Endothelial cell of umbilical vein (primary cell): ENCODE measurements at regions not wholly inside any gene's neighbourhood (a gene's known extent, or its start where the extent isn't known, plus 50 kb on each side); places are given as distances from the start of the nearest gene placed in this dataset.

Experiments
- BruUV-seq: library from RNA; stranded (reverse); fragments of 400-500 nt; replicated peaks from 2 replicates; lab custom pipeline; 2021; lab: Mats Ljungman, UMichigan
- CTCF ChIA-PET: fragments of 300-600, 350-600 bp; sonication (Branson Sonifier 250); formaldehyde crosslinking; loops from one replicate; lab custom pipeline; 2021; ENCODE audit warnings: antibody characterized with exemption, inconsistent platforms; lab: Charles Lee
- POLR2A ChIA-PET: fragments of 300-600, 350-600 bp; sonication (Branson Sonifier 250); formaldehyde crosslinking; loops from one replicate; lab custom pipeline; 2021; ENCODE audit warnings: antibody characterized with exemption, inconsistent platforms; lab: Charles Lee
- DNase-seq: peaks from one replicate; pipeline ENCODE4 v3.0.0-alpha.2; 2011; ENCODE audit warnings: low read depth, low spot score
- FAIRE-seq: peaks from 2 replicates; lab custom pipeline; 2011; peaks lifted over from hg19 to GRCh38; lab: Jason Lieb, UNC
- H2AFZ ChIP-seq: 2 replicates; pipeline ENCODE4 v1.6.0; 2012; ENCODE audit warnings: low read depth, low read length, control low read depth, inconsistent platforms
- H3K27ac ChIP-seq: 2 replicates; pipeline ENCODE4 v1.5.1; 2011; ENCODE audit warnings: low read depth, mild to moderate bottlenecking, control low read depth, low read length, moderate library complexity; ENCODE audit not compliant: insufficient read depth
- H3K27me3 ChIP-seq, 2 experiments: 2 replicates each; pipeline versions ENCODE4 v1.6.0 to v1.6.1; 2011; ENCODE audit warnings: low read length in 2 of 2, mixed read lengths in 1 of 2; ENCODE audit not compliant: control insufficient read depth in 2 of 2, insufficient read depth in 2 of 2
- H3K36me3 ChIP-seq, 2 experiments: 2 replicates in 1 of 2; 3 replicates in 1 of 2; pipeline ENCODE4 v1.5.1; 2011; ENCODE audit warnings: low read length in 2 of 2, mild to moderate bottlenecking in 1 of 2, moderate library complexity in 1 of 2; ENCODE audit not compliant: control insufficient read depth in 2 of 2, insufficient read depth in 2 of 2; ENCODE audit errors: extremely low read depth in 1 of 2
- H3K4me1 ChIP-seq: 3 replicates; pipeline ENCODE4 v1.5.1; 2011; ENCODE audit warnings: mild to moderate bottlenecking, low read length; ENCODE audit not compliant: control insufficient read depth, insufficient read depth; ENCODE audit errors: extremely low read depth
- H3K4me2 ChIP-seq: 2 replicates; pipeline ENCODE4 v1.6.1; 2011; ENCODE audit warnings: low read length, control low read depth, mixed read lengths; ENCODE audit not compliant: insufficient read depth
- H3K4me3 ChIP-seq, 3 experiments: fragments of 200-600 bp in 1 of 3; sonication (generic), shearing (Covaris generic) in 1 of 3; replicated peaks in 1 of 3; 2 replicates each; pipeline ENCODE4 v1.5.1; 2011 to 2016; ENCODE audit warnings: control low read depth in 3 of 3, low read length in 3 of 3, mild to moderate bottlenecking in 2 of 3, inconsistent platforms in 1 of 3, low read depth in 1 of 3, moderate library complexity in 1 of 3; ENCODE audit not compliant: insufficient read depth in 1 of 3
- H3K79me2 ChIP-seq: 2 replicates; pipeline ENCODE4 v1.6.0; 2012; ENCODE audit warnings: low read length, inconsistent platforms; ENCODE audit not compliant: control insufficient read depth, insufficient read depth
- H3K9ac ChIP-seq: replicated peaks from 2 replicates; pipeline ENCODE3; 2011; ENCODE audit warnings: low read length, control low read depth; ENCODE audit not compliant: insufficient read depth; ENCODE audit errors: extremely low read depth
- H3K9me1 ChIP-seq: replicated peaks from 3 replicates; pipeline ENCODE4 v1.6.0; 2011; ENCODE audit warnings: mild to moderate bottlenecking, low read length; ENCODE audit not compliant: control insufficient read depth, insufficient read depth; ENCODE audit errors: extremely low read depth
- H3K9me3 ChIP-seq: replicated peaks from 2 replicates; pipeline ENCODE4 v1.5.1; 2012; ENCODE audit warnings: low read length, inconsistent platforms; ENCODE audit not compliant: control insufficient read depth, insufficient read depth
- H4K20me1 ChIP-seq: replicated peaks from 2 replicates; pipeline ENCODE3; 2011; ENCODE audit warnings: mild to moderate bottlenecking, low read length; ENCODE audit not compliant: control insufficient read depth, insufficient read depth; ENCODE audit errors: extremely low read depth
- EZH2 ChIP-seq: IDR thresholded peaks from 2 replicates; pipeline ENCODE4 v1.6.1; 2012; ENCODE audit warnings: borderline replicate concordance, low read depth, mild to moderate bottlenecking, moderate library complexity, low read length, inconsistent platforms; ENCODE audit not compliant: severe bottlenecking
- FOS ChIP-seq: IDR thresholded peaks from 2 replicates; pipeline ENCODE4 v1.6.1; 2011; ENCODE audit warnings: mild to moderate bottlenecking, low read length, moderate library complexity, borderline replicate concordance; ENCODE audit not compliant: insufficient read depth
- GATA2 ChIP-seq: IDR thresholded peaks from 2 replicates; pipeline ENCODE4 v1.7.0; 2011; ENCODE audit warnings: low read depth, mild to moderate bottlenecking, moderate library complexity, mixed read lengths, low read length; ENCODE audit not compliant: insufficient read length, insufficient read depth
- JUN ChIP-seq: IDR thresholded peaks from 2 replicates; pipeline ENCODE4 v1.6.1; 2011; ENCODE audit warnings: borderline replicate concordance, low read depth; ENCODE audit not compliant: insufficient read length, insufficient read depth
- MYC ChIP-seq: IDR thresholded peaks from one replicate; pipeline ENCODE4 v1.6.1; 2011; ENCODE audit warnings: mild to moderate bottlenecking, low read depth, low read length
- POLR2A ChIP-seq: IDR thresholded peaks from 2 replicates; pipeline ENCODE4 v1.6.1; 2012; ENCODE audit warnings: low read depth, mild to moderate bottlenecking, control low read depth, low read length
- POLR2AphosphoS5 ChIP-seq: IDR thresholded peaks from 2 replicates; pipeline ENCODE4 v1.6.1; 2012; ENCODE audit warnings: low read depth, mild to moderate bottlenecking, control low read depth, low read length, moderate library complexity; ENCODE audit not compliant: insufficient read depth
- dilution Hi-C: fragments of 300-500 bp; cut with MboI; formaldehyde crosslinking; loops from one replicate; pipeline ENCODE4 v1.15.0; 2019; ENCODE audit warnings: low sequenced_read_pairs; ENCODE audit not compliant: extremely low pct_ligation_motif_present
- intact Hi-C: fragments of 100-400 bp; cut with micrococcal nuclease; formaldehyde crosslinking; loops from one replicate; pipeline ENCODE4 v1.10.0; 2022
- TF ChIP-seq, protein P1 (sequence below), 2 donors: IDR thresholded peaks; 1 replicate in 1 of 2; 2 replicates in 1 of 2; pipeline ENCODE4 v1.5.1; 2011; ENCODE audit warnings: low read length in 2 of 2, mild to moderate bottlenecking in 2 of 2, moderate library complexity in 2 of 2, control low read depth in 1 of 2, inconsistent platforms in 1 of 2, low read depth in 1 of 2; ENCODE audit not compliant: insufficient read depth in 1 of 2; ENCODE audit errors: extremely low read depth in 1 of 2
- TF ChIP-seq, protein P2 (sequence below): IDR thresholded peaks from 2 replicates; pipeline ENCODE4 v1.6.1; 2011; ENCODE audit not compliant: insufficient read depth, insufficient read length

DNA sequence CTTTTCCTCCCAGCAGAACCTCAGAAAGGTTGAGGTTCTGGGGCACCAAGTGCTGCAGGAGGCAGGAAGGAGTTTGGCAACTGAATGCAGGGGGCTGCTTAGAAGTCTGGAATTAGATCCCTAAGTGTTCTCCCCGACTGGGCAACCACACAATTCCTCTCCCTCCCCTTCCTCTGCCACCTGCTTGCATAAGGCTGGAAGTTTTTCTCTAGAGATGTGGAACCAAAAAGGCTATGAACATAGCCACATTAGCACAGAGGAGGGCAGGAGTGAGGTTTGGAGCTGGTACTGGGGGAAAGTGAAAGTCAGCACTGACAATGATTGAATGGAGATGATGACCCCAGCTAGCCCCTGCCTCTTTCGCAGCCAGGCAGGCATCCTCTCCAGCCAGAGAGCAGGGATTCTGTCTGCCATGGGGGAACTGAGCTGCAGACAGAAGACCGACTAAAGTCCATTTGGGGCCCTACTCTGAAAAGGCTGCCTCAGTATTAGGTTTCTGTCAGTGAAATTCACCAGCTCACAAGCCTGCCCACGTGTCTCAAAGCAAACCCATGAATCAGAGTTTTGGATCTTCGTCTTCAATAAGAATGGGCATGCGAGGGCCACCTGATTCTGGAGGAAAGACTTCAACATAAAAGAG lies 87.9 kb upstream of the ITGA6 start:
- Histone ChIP-seq H3K27ac (no peak overlapping the region), H3K9ac (no peak overlapping the region), H3K79me2 (no peaks in the 10 kb centered on the region), H3K9me3 (no peaks in the 10 kb centered on the region), H4K20me1 (no peaks in the 10 kb centered on the region), H3K4me3 (no peak overlapping the region), H2AFZ (peak overlapping the region; percentile 85), H3K4me1 (peaks cover 2% of the 10 kb centered on the region), H3K9me1 (no peaks in the 10 kb centered on the region), H3K4me2 (no peak overlapping the region), H3K27me3 (no peaks in the 10 kb centered on the region), H3K36me3 (no peaks in the 10 kb centered on the region)
- intact Hi-C loops (no loop called here), dilution Hi-C loops (no loop called here)
- ChIA-PET CTCF (interaction anchor here (0.9 to 2.3 kb wide), 6 partner anchors 9 to 122 kb away, joined by 3 to 14 read pairs (median 5); partner anchors contain the start of gene ITGA6), POLR2A (no interaction called here)
- FAIRE-seq (no peak), DNase-seq (peak; percentile 29)
- TF ChIP-seq EZH2 (no peak), MYC (no peak), GATA2 (no peak), POLR2AphosphoS5 (no peak), POLR2A (no peak), FOS (no peak), JUN (no peak)
- TF ChIP-seq, protein P1, sequence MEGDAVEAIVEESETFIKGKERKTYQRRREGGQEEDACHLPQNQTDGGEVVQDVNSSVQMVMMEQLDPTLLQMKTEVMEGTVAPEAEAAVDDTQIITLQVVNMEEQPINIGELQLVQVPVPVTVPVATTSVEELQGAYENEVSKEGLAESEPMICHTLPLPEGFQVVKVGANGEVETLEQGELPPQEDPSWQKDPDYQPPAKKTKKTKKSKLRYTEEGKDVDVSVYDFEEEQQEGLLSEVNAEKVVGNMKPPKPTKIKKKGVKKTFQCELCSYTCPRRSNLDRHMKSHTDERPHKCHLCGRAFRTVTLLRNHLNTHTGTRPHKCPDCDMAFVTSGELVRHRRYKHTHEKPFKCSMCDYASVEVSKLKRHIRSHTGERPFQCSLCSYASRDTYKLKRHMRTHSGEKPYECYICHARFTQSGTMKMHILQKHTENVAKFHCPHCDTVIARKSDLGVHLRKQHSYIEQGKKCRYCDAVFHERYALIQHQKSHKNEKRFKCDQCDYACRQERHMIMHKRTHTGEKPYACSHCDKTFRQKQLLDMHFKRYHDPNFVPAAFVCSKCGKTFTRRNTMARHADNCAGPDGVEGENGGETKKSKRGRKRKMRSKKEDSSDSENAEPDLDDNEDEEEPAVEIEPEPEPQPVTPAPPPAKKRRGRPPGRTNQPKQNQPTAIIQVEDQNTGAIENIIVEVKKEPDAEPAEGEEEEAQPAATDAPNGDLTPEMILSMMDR (IDR thresholded peaks at IDR 0.05; ENCODE audit: extremely low read depth in 1 of 2, insufficient read depth in 1 of 2, low read depth in 1 of 2, low read length in 2 of 2), result no peak
- TF ChIP-seq, protein P2, sequence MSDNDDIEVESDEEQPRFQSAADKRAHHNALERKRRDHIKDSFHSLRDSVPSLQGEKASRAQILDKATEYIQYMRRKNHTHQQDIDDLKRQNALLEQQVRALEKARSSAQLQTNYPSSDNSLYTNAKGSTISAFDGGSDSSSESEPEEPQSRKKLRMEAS, result no peak
- BruUV-seq, result no TSS peak
